ENCODE measurements at regions not wholly inside any gene's neighbourhood (a gene's known extent, or its start where the extent isn't known, plus 50 kb on each side); places are given as distances from the start of the nearest gene placed in this dataset.
A peak's percentile ranks its signal among the peaks of the same experiment; 100 is the strongest.
"Not testable (repeated sequence)": the region's sequence is repeated elsewhere in the genome, so short reads cannot be mapped to it uniquely, and the experiment has no call there.

GRCh38 chr3:73228000-73228399 is 166.5 kb downstream of the EBLN2 start:
- DNase-seq: no peak

GRCh38 chr3:73228437-73228836 is 167.0 kb downstream of the EBLN2 start:
- DNase-seq: no peak

GRCh38 chr3:73228959-73229358 is 167.5 kb downstream of the EBLN2 start:
- DNase-seq: no peak

- DNase-seq: peak in 1 of 58 donors; percentile 6
Measured at GRCh38 chr3:73234354-73235014, 173.0 kb downstream of the EBLN2 start.

GRCh38 chr3:73235768-73236167 is 174.3 kb downstream of the EBLN2 start:
- DNase-seq: peak in 2 of 58 donors; percentile 9 to 17

- no peak for DNase-seq
Measured at GRCh38 chr3:73236867-73237266, 175.4 kb downstream of the EBLN2 start.

GRCh38 chr3:73243740-73244139 is 182.3 kb downstream of the EBLN2 start:
- DNase-seq: no peak

GRCh38 chr3:73245459-73245858 is 184.0 kb downstream of the EBLN2 start:
- DNase-seq: no peak

GRCh38 chr3:73249047-73249446 is 187.6 kb downstream of the EBLN2 start:
- DNase-seq: no peak

- DNase-seq: no peak
Measured at GRCh38 chr3:73254062-73254461, 192.6 kb downstream of the EBLN2 start.

- peak in 12 of 58 donors; percentile 3 to 51 (median 14) for DNase-seq
Measured at GRCh38 chr3:73255609-73256029, 194.2 kb downstream of the EBLN2 start.

GRCh38 chr3:73257186-73257585 is 195.7 kb downstream of the EBLN2 start:
- DNase-seq: peak in 1 of 58 donors; percentile 2

GRCh38 chr3:73258057-73258456 is 196.6 kb downstream of the EBLN2 start:
- DNase-seq: no peak

- DNase-seq: no peak
Measured at GRCh38 chr3:73259291-73259690, 197.8 kb downstream of the EBLN2 start.

GRCh38 chr3:73259856-73260255 is 198.4 kb downstream of the EBLN2 start:
- DNase-seq: no peak

GRCh38 chr3:73266558-73266957 is 205.1 kb downstream of the EBLN2 start:
- DNase-seq: not testable (repeated sequence)

- DNase-seq: not testable (repeated sequence)
Measured at GRCh38 chr3:73269126-73269525, 207.7 kb downstream of the EBLN2 start.

- no peak for DNase-seq
Measured at GRCh38 chr3:73270839-73271483, 209.5 kb downstream of the EBLN2 start.

- no peak for DNase-seq
Measured at GRCh38 chr3:73273341-73273740, 211.9 kb downstream of the EBLN2 start.

GRCh38 chr3:73280746-73281145 is 219.3 kb downstream of the EBLN2 start:
- DNase-seq: no peak

GRCh38 chr3:73284472-73284871 is 223.0 kb downstream of the EBLN2 start:
- DNase-seq: peak in 1 of 58 donors; percentile 7

- DNase-seq: no peak
Measured at GRCh38 chr3:73291541-73291940, 230.1 kb downstream of the EBLN2 start.

- no peak for DNase-seq
Measured at GRCh38 chr3:73292220-73292619, 230.8 kb downstream of the EBLN2 start.

Measured in anterior cingulate cortex (tissue), 58 donors.